SK-N-SH (cell line): ENCODE measurements at regions not wholly inside any gene's neighbourhood (a gene's known extent, or its start where the extent isn't known, plus 50 kb on each side); places are given as distances from the start of the nearest gene placed in this dataset.

Experiments used
- CTCF ChIA-PET: fragments of 300-600, 350-600 bp; formaldehyde crosslinking; extraction: SDS; loops from one replicate; lab custom pipeline; 2021; lab: Yijun Ruan, JAX
- POLR2A ChIA-PET: fragments of 350-600 bp; sonication (Branson Sonifier 250); formaldehyde crosslinking; extraction: SDS; loops from one replicate; lab custom pipeline; 2020; ENCODE audit warnings: antibody characterized with exemption, inconsistent platforms; lab: Yijun Ruan, JAX
- DNase-seq: peaks from one replicate; pipeline ENCODE4 v3.0.0; 2012
- H2AFZ ChIP-seq: fragments of 200-600 bp; sonication (generic); 2 replicates; pipeline ENCODE4 v1.8.1; 2016; ENCODE audit warnings: antibody characterized with exemption, mild to moderate bottlenecking, low read depth
- H3F3A ChIP-seq: fragments of 200-600 bp; sonication (generic); replicated peaks from 2 replicates; pipeline ENCODE3; 2016; ENCODE audit warnings: antibody characterized with exemption, mild to moderate bottlenecking; ENCODE audit not compliant: insufficient read depth
- H3K27ac ChIP-seq, 2 experiments: fragments of 200-500 bp in 1 of 2; fragments of 200-600 bp in 1 of 2; sonication (Bioruptor generic) in 1 of 2; sonication (generic), shearing (Covaris generic) in 1 of 2; 2 replicates each; pipeline versions ENCODE4 v1.5.1 to v1.6.1; 2014 to 2016; ENCODE audit warnings: low read depth in 2 of 2, inconsistent platforms in 1 of 2, low read length in 1 of 2, mild to moderate bottlenecking in 1 of 2, mixed read lengths in 1 of 2
- H3K27me3 ChIP-seq: fragments of 200-600 bp; sonication (generic), shearing (Covaris generic); 2 replicates; pipeline ENCODE4 v1.6.1; 2016; ENCODE audit warnings: mixed run types; ENCODE audit not compliant: insufficient read depth
- H3K36me3 ChIP-seq, 2 experiments: fragments of 200-500 bp in 1 of 2; fragments of 200-600 bp in 1 of 2; sonication (Bioruptor generic) in 1 of 2; sonication (generic) in 1 of 2; replicated peaks in 1 of 2; 2 replicates each; pipeline versions ENCODE3 to v1.5.1; 2014 to 2016; ENCODE audit warnings: low read length in 1 of 2, mild to moderate bottlenecking in 1 of 2; ENCODE audit not compliant: insufficient read depth in 2 of 2, control insufficient read depth in 1 of 2
- H3K4me1 ChIP-seq, 2 experiments: fragments of 200-500 bp in 1 of 2; fragments of 200-600 bp in 1 of 2; sonication (Bioruptor generic) in 1 of 2; sonication (generic), shearing (Covaris generic) in 1 of 2; 2 replicates each; pipeline versions ENCODE4 v1.5.1 to v1.6.1; 2014 to 2016; ENCODE audit warnings: low read depth in 1 of 2, low read length in 1 of 2, mixed run types in 1 of 2; ENCODE audit not compliant: insufficient read depth in 2 of 2, control insufficient read depth in 1 of 2
- H3K4me2 ChIP-seq: fragments of 200-600 bp; sonication (generic), shearing (Covaris generic); 2 replicates; pipeline ENCODE4 v1.6.1; 2017; ENCODE audit warnings: mixed run types
- H3K4me3 ChIP-seq, 2 experiments: fragments of 200-500 bp in 1 of 2; fragments of 200-600 bp in 1 of 2; sonication (Bioruptor generic) in 1 of 2; sonication (generic), shearing (Covaris generic) in 1 of 2; 2 replicates each; pipeline versions ENCODE4 v1.5.1 to v1.8.1; 2014 to 2016; ENCODE audit warnings: low read depth in 2 of 2, inconsistent platforms in 1 of 2, low read length in 1 of 2, mild to moderate bottlenecking in 1 of 2, mixed read lengths in 1 of 2, moderate library complexity in 1 of 2
- H3K79me2 ChIP-seq: fragments of 200-600 bp; sonication (generic); 2 replicates; pipeline ENCODE4 v1.8.1; 2017; ENCODE audit warnings: mild to moderate bottlenecking; ENCODE audit not compliant: insufficient read depth
- H3K9ac ChIP-seq: fragments of 200-600 bp; sonication (generic); 2 replicates; pipeline ENCODE4 v1.6.1; 2017; ENCODE audit warnings: mixed run types
- H3K9me2 ChIP-seq: fragments of 200-600 bp; sonication (generic); 2 replicates; pipeline ENCODE4 v1.6.1; 2017; ENCODE audit warnings: mixed run types
- H3K9me3 ChIP-seq: fragments of 200-600 bp; sonication (generic); 2 replicates; pipeline ENCODE4 v1.6.1; 2017; ENCODE audit warnings: mixed run types, mild to moderate bottlenecking, moderate library complexity
- H4K20me1 ChIP-seq: fragments of 200-600 bp; sonication (generic); 2 replicates; pipeline ENCODE4 v1.6.1; 2017; ENCODE audit warnings: mild to moderate bottlenecking, mixed run types; ENCODE audit not compliant: insufficient read depth
- CHD2 ChIP-seq: fragments of 150-350 bp; IDR thresholded peaks from 2 replicates; pipeline ENCODE4 v1.6.1; 2018; ENCODE audit warnings: low read length; ENCODE audit not compliant: partially characterized antibody
- EP300 ChIP-seq, 2 experiments: IDR thresholded peaks; 2 replicates each; pipeline versions ENCODE4 v1.4.0 to v1.6.1; 2012; ENCODE audit warnings: borderline replicate concordance in 1 of 2, low read depth in 1 of 2, low read length in 1 of 2
- EZH2phosphoT487 ChIP-seq: fragments of 200-600 bp; sonication (generic); IDR thresholded peaks from 2 replicates; pipeline ENCODE4 v1.6.1; 2017; ENCODE audit warnings: low read depth, mixed run types, mild to moderate bottlenecking, antibody characterized with exemption, moderate library complexity, borderline replicate concordance
- FOSL2 ChIP-seq: IDR thresholded peaks from 2 replicates; pipeline ENCODE4 v1.4.0; 2012; ENCODE audit warnings: low read depth, mild to moderate bottlenecking, moderate library complexity, borderline replicate concordance
- FOXJ3 ChIP-seq: sonication (generic); formaldehyde crosslinking; IDR thresholded peaks from 2 replicates; pipeline ENCODE4 v1.5.1; 2020; ENCODE audit warnings: mild to moderate bottlenecking, missing genetic modification reagents
- FOXM1 ChIP-seq: IDR thresholded peaks from 2 replicates; pipeline ENCODE4 v1.4.0; 2012; ENCODE audit warnings: low read depth, mild to moderate bottlenecking
- GABPA ChIP-seq: IDR thresholded peaks from 2 replicates; pipeline ENCODE4 v1.4.0; 2012; ENCODE audit warnings: low read depth, mild to moderate bottlenecking
- GATA2 ChIP-seq: sonication (generic); formaldehyde crosslinking; IDR thresholded peaks from 2 replicates; pipeline ENCODE4 v1.5.0; 2020; ENCODE audit warnings: mild to moderate bottlenecking, missing genetic modification reagents
- MEF2A ChIP-seq: IDR thresholded peaks from 2 replicates; pipeline ENCODE4 v1.4.0; 2012; ENCODE audit warnings: low read depth, borderline replicate concordance
- MXI1 ChIP-seq: IDR thresholded peaks from 2 replicates; pipeline ENCODE4 v1.6.1; 2012; ENCODE audit warnings: mild to moderate bottlenecking, low read depth, low read length, improper control_type of control experiment
- NRF1 ChIP-seq: IDR thresholded peaks from 2 replicates; pipeline ENCODE4 v1.6.1; 2012; ENCODE audit warnings: low read depth, mild to moderate bottlenecking, low read length
- POLR2AphosphoS5 ChIP-seq: IDR thresholded peaks from 2 replicates; pipeline ENCODE4 v1.6.1; 2012; ENCODE audit warnings: low read depth, low read length
- RCOR1 ChIP-seq: fragments of 150-350 bp; IDR thresholded peaks from 2 replicates; pipeline ENCODE4 v1.6.1; 2017; ENCODE audit warnings: antibody characterized with exemption, low read length
- RXRA ChIP-seq: IDR thresholded peaks from 2 replicates; pipeline ENCODE4 v1.4.0; 2012; ENCODE audit warnings: low read depth, mild to moderate bottlenecking, borderline replicate concordance
- SMC3 ChIP-seq: IDR thresholded peaks from 2 replicates; pipeline ENCODE4 v1.6.1; 2012; ENCODE audit warnings: low read depth, low read length, improper control_type of control experiment
- TEAD4 ChIP-seq: IDR thresholded peaks from 2 replicates; pipeline ENCODE4 v1.4.0; 2012; ENCODE audit warnings: mild to moderate bottlenecking, borderline replicate concordance; ENCODE audit not compliant: insufficient read depth
- WGBS: methylation state at CpG from one replicate; pipeline ENCODE4 v1.1.6; 2017; ENCODE audit warnings: low lambda C conversion rate; 5-methylcytosine and 5-hydroxymethylcytosine counted together
- TF ChIP-seq, protein P1 (sequence below): IDR thresholded peaks from 2 replicates; pipeline ENCODE4 v1.4.0; 2012; ENCODE audit warnings: low read depth, borderline replicate concordance
- TF ChIP-seq, protein P2 (sequence below): IDR thresholded peaks from 2 replicates; pipeline ENCODE4 v1.4.0; 2012; ENCODE audit warnings: low read depth
- TF ChIP-seq, protein P3 (sequence below): fragments of 200-600 bp; sonication (generic); IDR thresholded peaks from 2 replicates; pipeline ENCODE4 v1.6.1; 2017; ENCODE audit warnings: antibody characterized with exemption, mild to moderate bottlenecking, moderate library complexity

DNA sequence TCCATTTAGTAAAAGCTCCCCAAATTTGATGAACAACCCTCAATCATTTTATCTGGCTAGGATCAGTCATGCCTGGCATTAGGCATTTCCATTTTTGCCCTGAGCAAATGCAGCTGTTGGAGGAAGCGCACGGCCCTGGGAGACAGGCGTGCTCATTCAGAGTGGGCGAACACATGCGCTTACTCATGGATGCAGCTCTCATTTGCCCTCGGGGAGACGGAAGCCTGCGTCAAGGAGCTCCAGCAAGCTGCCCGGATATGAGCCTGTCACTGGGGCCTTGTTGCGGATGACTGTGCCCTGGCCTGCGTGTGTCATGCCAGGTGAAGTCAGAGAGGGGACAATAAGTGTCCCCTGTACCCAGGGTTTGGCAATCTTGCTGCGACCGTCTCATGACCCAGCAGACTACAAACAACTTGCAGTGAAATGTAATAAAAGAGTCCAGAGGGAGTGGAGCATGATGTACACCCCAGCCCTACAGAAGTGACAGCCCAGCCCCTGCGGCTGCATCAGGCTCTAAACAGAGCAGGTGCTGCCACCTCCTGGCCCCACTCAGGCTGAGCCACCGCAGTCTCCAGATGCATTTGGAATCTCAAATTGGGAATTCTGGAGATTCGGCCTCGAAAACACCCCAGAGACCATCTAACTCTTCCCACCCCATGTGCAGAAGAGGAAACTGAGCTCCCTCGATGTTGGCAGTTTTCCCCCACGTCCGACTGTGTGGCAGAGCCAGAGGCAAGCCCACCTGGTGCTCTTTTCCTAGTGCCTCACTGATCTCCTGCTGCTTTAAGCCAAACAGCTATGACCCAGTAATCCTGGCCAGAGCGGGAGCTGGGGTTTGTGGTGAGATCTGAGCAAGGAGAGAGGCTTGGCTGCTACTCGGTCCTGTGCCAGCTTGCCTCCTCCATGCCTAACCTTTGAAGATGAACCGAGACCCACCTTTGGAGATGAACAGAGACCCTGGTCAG is 105.0 kb upstream of the ALK start (continued):
- no peak; the same call in 1 of the 2 replicates for TF ChIP-seq NRF1
- TF ChIP-seq FOSL2 = no peak
- TF ChIP-seq, protein P1, sequence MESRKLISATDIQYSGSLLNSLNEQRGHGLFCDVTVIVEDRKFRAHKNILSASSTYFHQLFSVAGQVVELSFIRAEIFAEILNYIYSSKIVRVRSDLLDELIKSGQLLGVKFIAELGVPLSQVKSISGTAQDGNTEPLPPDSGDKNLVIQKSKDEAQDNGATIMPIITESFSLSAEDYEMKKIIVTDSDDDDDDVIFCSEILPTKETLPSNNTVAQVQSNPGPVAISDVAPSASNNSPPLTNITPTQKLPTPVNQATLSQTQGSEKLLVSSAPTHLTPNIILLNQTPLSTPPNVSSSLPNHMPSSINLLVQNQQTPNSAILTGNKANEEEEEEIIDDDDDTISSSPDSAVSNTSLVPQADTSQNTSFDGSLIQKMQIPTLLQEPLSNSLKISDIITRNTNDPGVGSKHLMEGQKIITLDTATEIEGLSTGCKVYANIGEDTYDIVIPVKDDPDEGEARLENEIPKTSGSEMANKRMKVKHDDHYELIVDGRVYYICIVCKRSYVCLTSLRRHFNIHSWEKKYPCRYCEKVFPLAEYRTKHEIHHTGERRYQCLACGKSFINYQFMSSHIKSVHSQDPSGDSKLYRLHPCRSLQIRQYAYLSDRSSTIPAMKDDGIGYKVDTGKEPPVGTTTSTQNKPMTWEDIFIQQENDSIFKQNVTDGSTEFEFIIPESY = no peak
- peak; percentile 77 for TF ChIP-seq CHD2
- TF ChIP-seq FOXJ3 (CRISPR knock-in tag) = peak; percentile 93
- no peak for TF ChIP-seq FOXM1
- no peak for TF ChIP-seq MEF2A
- TF ChIP-seq, protein P2, sequence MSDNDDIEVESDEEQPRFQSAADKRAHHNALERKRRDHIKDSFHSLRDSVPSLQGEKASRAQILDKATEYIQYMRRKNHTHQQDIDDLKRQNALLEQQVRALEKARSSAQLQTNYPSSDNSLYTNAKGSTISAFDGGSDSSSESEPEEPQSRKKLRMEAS = peak; percentile 52; the same call in 1 of the 2 replicates
- TF ChIP-seq GABPA = no peak
- TF ChIP-seq SMC3 = peak; percentile 92
- TF ChIP-seq RXRA = no peak
- TF ChIP-seq, protein P3, sequence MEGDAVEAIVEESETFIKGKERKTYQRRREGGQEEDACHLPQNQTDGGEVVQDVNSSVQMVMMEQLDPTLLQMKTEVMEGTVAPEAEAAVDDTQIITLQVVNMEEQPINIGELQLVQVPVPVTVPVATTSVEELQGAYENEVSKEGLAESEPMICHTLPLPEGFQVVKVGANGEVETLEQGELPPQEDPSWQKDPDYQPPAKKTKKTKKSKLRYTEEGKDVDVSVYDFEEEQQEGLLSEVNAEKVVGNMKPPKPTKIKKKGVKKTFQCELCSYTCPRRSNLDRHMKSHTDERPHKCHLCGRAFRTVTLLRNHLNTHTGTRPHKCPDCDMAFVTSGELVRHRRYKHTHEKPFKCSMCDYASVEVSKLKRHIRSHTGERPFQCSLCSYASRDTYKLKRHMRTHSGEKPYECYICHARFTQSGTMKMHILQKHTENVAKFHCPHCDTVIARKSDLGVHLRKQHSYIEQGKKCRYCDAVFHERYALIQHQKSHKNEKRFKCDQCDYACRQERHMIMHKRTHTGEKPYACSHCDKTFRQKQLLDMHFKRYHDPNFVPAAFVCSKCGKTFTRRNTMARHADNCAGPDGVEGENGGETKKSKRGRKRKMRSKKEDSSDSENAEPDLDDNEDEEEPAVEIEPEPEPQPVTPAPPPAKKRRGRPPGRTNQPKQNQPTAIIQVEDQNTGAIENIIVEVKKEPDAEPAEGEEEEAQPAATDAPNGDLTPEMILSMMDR = peak; percentile 83

DNA sequence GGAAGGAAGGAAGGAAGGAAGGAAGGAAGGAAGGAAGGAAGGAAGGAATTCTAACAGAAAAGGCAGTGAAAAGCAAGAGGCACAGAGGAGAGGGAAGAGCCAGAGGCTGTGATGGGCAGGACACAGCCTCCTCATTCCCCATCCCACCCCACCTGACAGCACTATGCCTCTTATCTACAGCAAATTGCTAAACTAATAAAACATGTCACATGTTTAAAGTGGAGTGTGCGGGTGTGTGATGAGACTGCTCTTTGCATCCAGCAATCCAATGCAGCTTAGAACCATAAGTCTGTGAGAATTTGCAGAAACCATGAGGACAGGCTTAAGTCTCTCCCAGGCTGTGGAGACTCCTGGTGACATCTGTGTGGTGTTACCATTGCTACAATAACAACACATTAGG is 108.4 kb upstream of the ALK start:
- Histone ChIP-seq H3K36me3 (no peaks in the 10 kb centered on the region), H3K4me2 (no peak overlapping the region), H3K4me1 (peaks cover 5 to 57% of the 10 kb centered on the region in 2 experiments; a peak in 3 of 4 replicates), H3K27me3 (0 out of 2 replicates have a peak, but pooled peaks cover 4% of the 10 kb centered on the region), H3K27ac (peak overlapping the region in 1 of 2 experiments; percentile 45; a peak in 1 of 4 replicates), H3K4me3 (no peak overlapping the region), H3K9ac (no peak overlapping the region), H3K9me3 (no peaks in the 10 kb centered on the region), H3K79me2 (no peaks in the 10 kb centered on the region), H2AFZ (no peak overlapping the region), H4K20me1 (no peaks in the 10 kb centered on the region), H3K9me2 (no peaks in the 10 kb centered on the region), H3F3A (no peaks in the 10 kb centered on the region)
- ChIA-PET POLR2A (no interaction called here), CTCF (interaction anchor here (1.4 to 20.5 kb wide), 4 partner anchors 13 to 417 kb away, joined by 3 to 398 read pairs (median 12); partner anchors contain the start of gene ALK)
- 70% methylated on average over 1 of the region's 1 CpG for WGBS
- peak; percentile 67 for DNase-seq
- TF ChIP-seq POLR2AphosphoS5 = no peak
- TF ChIP-seq, protein P2 = no peak
- peak; percentile 91 for TF ChIP-seq RCOR1
- TF ChIP-seq EP300 (IDR thresholded peaks at IDR 0.05; ENCODE audit: borderline replicate concordance in 1 of 2, low read depth in 1 of 2, low read length in 1 of 2) = peak in 1 of 2 experiments; percentile 53; a peak in 1 of 4 replicates
- no peak for TF ChIP-seq EZH2phosphoT487
- TF ChIP-seq CHD2 = peak; percentile 11
- peak; percentile 57; the same call in 1 of the 2 replicates for TF ChIP-seq MXI1
- TF ChIP-seq SMC3 = 0 out of 2 replicates have a peak, but pooled peaks have one; percentile 8
- TF ChIP-seq GATA2 = peak; percentile 86
- no peak for TF ChIP-seq TEAD4
